A549 (cell line): ENCODE measurements at regions not wholly inside any gene's neighbourhood (a gene's known extent, or its start where the extent isn't known, plus 50 kb on each side); places are given as distances from the start of the nearest gene placed in this dataset.

Experiments
- EP300 ChIP-seq, 2 experiments: fragments of >200 bp; sonication (Bioruptor Twin); formaldehyde crosslinking; IDR thresholded peaks; 2 replicates in 1 of 2; 3 replicates in 1 of 2; pipeline ENCODE4 v1.6.1; 2016 to 2017
- FOSL2 ChIP-seq, 2 experiments: fragments of 450-650 bp in 1 of 2; fragments of >200 bp in 1 of 2; sonication (Bioruptor Twin) in 1 of 2; formaldehyde crosslinking; IDR thresholded peaks; 2 replicates each; pipeline versions ENCODE4 v1.5.0 to v1.6.1; 2016 to 2020; ENCODE audit warnings: mild to moderate bottlenecking in 1 of 2, moderate library complexity in 1 of 2
- JUN ChIP-seq, 2 experiments: fragments of >200 bp; sonication (Bioruptor Twin); formaldehyde crosslinking; IDR thresholded peaks; 2 replicates in 1 of 2; 3 replicates in 1 of 2; pipeline ENCODE4 v1.6.1; 2016 to 2017
- JUNB ChIP-seq: fragments of >200 bp; sonication (Bioruptor Twin); formaldehyde crosslinking; IDR thresholded peaks from 2 replicates; pipeline ENCODE4 v1.6.1; 2016
- MAFK ChIP-seq: fragments of 450-650 bp; IDR thresholded peaks from 2 replicates; pipeline ENCODE4 v1.6.1; 2014; ENCODE audit not compliant: partially characterized antibody
- MAZ ChIP-seq: fragments of 150-350 bp; IDR thresholded peaks from 2 replicates; pipeline ENCODE4 v1.6.1; 2014; ENCODE audit warnings: antibody characterized with exemption, low read depth, low read length, borderline replicate concordance
- NR3C1 ChIP-seq: fragments of >200 bp; sonication (Bioruptor Twin); formaldehyde crosslinking; IDR thresholded peaks from 3 replicates; pipeline ENCODE4 v1.6.1; 2017
- PHF8 ChIP-seq: fragments of 200-600 bp; sonication (generic); IDR thresholded peaks from 2 replicates; pipeline ENCODE4 v1.6.1; 2016; ENCODE audit warnings: low read depth, mild to moderate bottlenecking, antibody characterized with exemption, moderate library complexity, borderline replicate concordance
- RFX5 ChIP-seq: fragments of 450-650 bp; IDR thresholded peaks from 2 replicates; pipeline ENCODE4 v1.7.1; 2014; ENCODE audit warnings: antibody characterized with exemption, mild to moderate bottlenecking, moderate library complexity
- SREBF2 ChIP-seq: fragments of 450-650 bp; IDR thresholded peaks from 2 replicates; pipeline ENCODE4 v1.6.1; 2014; ENCODE audit warnings: mild to moderate bottlenecking, moderate library complexity
- ZNF302 ChIP-seq: fragments of 250-450 bp; sonication (Bioruptor Pico); IDR thresholded peaks from 2 replicates; pipeline ENCODE4 v1.9.0; 2021; ENCODE audit warnings: inconsistent platforms, mild to moderate bottlenecking, moderate library complexity
- TF ChIP-seq, protein P1 (sequence below): fragments of >200 bp; sonication (Bioruptor Twin); formaldehyde crosslinking; IDR thresholded peaks from 3 replicates; pipeline ENCODE4 v1.5.1; 2016
- TF ChIP-seq, protein P2 (sequence below): fragments of 250-450 bp; sonication (Bioruptor Pico); IDR thresholded peaks from 2 replicates; pipeline ENCODE4 v1.5.0; 2021; ENCODE audit warnings: mild to moderate bottlenecking, moderate library complexity, borderline replicate concordance

GRCh38 chr2:120580709-120581108 is 155.0 kb upstream of the GLI2 start:
- no peak for TF ChIP-seq MAZ
- TF ChIP-seq, protein P1, sequence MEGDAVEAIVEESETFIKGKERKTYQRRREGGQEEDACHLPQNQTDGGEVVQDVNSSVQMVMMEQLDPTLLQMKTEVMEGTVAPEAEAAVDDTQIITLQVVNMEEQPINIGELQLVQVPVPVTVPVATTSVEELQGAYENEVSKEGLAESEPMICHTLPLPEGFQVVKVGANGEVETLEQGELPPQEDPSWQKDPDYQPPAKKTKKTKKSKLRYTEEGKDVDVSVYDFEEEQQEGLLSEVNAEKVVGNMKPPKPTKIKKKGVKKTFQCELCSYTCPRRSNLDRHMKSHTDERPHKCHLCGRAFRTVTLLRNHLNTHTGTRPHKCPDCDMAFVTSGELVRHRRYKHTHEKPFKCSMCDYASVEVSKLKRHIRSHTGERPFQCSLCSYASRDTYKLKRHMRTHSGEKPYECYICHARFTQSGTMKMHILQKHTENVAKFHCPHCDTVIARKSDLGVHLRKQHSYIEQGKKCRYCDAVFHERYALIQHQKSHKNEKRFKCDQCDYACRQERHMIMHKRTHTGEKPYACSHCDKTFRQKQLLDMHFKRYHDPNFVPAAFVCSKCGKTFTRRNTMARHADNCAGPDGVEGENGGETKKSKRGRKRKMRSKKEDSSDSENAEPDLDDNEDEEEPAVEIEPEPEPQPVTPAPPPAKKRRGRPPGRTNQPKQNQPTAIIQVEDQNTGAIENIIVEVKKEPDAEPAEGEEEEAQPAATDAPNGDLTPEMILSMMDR = no peak
- no peak for TF ChIP-seq RFX5
- no peak for TF ChIP-seq SREBF2
- TF ChIP-seq EP300 (IDR thresholded peaks at IDR 0.05) = no peak
- TF ChIP-seq, protein P2, sequence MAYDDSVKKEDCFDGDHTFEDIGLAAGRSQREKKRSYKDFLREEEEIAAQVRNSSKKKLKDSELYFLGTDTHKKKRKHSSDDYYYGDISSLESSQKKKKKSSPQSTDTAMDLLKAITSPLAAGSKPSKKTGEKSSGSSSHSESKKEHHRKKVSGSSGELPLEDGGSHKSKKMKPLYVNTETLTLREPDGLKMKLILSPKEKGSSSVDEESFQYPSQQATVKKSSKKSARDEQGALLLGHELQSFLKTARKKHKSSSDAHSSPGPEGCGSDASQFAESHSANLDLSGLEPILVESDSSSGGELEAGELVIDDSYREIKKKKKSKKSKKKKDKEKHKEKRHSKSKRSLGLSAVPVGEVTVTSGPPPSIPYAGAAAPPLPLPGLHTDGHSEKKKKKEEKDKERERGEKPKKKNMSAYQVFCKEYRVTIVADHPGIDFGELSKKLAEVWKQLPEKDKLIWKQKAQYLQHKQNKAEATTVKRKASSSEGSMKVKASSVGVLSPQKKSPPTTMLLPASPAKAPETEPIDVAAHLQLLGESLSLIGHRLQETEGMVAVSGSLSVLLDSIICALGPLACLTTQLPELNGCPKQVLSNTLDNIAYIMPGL (CRISPR knock-in tag) = no peak
- TF ChIP-seq PHF8 = no peak
- no peak for TF ChIP-seq NR3C1
- no peak for TF ChIP-seq MAFK
- no peak for TF ChIP-seq JUN (IDR thresholded peaks at IDR 0.05)
- no peak for TF ChIP-seq JUNB
- TF ChIP-seq ZNF302 (CRISPR knock-in tag) = no peak
- TF ChIP-seq FOSL2 (IDR thresholded peaks at IDR 0.05) = no peak
- TF ChIP-seq FOSL2 (CRISPR knock-in tag; IDR thresholded peaks at IDR 0.05) = no peak
